HG03280 (cell line): ENCODE measurements at regions not wholly inside any gene's neighbourhood (a gene's known extent, or its start where the extent isn't known, plus 50 kb on each side); places are given as distances from the start of the nearest gene placed in this dataset.
"Not testable (repeated sequence)": the region's sequence is repeated elsewhere in the genome, so short reads cannot be mapped to it uniquely, and the experiment has no call there.

Experiments used
- ATAC-seq: cut with Tn5 transposase; IDR thresholded peaks from one replicate; pipeline ENCODE4 v1.9.1; 2021; ENCODE audit warnings: mild to moderate bottlenecking, moderate library complexity; ENCODE audit not compliant: unreplicated experiment

DNA sequence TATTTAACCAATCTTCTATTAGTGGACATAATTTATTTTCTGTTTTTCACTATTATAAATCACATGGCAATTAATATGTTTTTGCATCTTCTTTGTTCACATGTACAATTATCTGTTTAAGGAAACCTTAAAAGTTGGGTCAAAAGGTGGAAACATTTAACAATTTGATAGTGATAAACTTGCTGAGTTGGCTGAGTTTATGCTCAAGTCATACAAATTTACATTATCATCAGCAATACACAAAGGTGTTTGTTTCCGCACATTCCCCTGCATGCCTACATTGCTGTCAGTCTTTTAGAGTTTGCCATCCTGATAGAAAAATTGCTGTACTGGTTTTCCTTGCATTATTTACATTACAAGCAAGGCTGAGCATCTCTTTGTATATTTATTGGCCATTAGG, 139.5 kb downstream of the KCNRG start:
- no peak for ATAC-seq

- ATAC-seq: no peak
Measured at GRCh38 chr13:50156140-50156539, 140.9 kb downstream of the KCNRG start.

DNA sequence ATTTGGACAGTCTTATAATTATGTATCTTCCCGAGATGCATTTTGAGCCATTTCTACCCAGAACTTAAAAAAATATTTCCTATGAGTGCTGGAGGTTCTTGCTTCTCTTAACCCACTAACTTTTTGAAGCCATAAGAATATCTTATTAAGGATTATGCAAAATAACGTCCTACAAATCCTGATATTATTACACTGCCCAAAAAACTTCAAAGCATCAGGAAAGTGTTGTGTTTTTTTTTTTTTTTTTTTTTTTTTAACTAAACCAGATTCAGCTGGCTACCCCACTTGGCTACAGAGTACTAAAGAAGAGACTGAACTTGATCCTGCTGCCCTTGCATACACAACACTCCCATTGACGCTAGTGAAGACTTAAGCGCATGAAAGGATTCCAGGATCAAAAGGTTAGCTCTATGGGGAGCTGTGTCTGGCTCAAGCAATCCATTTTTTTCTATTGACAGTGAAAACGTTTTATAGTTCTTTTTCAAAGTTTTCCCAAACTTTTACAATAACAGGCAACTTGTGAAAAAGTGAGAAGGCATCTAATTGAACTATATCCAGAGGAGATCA, 141.4 kb downstream of the KCNRG start:
- ATAC-seq: no peak

DNA sequence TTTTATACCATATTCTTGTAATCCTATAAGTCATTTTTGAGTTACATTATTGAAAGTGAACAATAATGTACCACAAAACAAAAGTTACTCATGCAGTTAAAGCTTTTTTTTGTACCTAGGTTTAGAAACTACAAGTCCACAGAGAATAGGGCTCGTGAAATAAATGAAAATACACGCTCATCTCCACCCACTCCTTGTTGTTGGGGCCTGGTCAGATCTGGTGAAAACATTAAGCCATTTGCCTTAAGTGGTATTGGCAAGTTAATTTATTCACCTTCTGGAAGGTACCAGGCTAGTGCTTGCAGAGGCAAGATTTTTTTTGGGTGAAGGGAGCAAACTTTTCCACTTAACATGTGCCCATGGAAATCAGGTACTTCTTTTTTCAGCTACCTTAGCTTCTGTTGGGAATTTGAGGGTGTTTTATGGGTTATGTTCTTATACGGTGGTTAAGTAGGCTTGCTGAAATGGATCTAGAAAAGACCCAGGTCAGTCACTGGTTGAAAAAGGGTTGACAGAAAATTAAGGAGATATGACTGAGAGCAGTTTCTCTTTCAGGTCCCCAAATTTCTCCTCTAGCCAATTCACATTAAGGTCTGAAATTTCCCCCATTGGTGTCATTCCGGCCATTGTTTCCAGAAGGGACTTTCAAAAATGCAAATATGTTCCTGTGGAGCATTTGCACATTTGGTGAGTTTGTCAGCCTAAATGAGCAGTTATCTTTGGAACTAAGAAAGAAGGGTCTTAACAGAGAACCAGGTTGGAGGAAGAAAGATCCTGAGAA, 143.3 kb downstream of the KCNRG start:
- no peak for ATAC-seq

DNA sequence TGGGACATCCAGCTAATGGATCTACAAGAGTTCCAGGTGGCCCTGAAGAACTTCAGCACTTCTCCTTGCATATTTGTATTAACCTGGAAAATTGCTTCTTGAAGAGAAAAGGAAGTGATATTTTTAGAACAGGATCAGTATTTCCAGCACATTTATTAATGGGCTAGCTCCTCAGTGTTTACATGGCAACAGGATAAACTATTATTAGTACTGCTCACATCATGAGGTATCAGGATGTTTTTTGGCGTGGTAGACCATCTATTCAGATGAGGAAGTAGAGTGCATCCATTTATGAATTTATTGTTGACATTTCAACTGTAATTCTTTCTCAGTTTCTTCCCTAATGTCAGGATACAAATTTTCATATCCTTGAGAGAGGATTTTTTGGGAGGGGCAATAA, 144.4 kb downstream of the KCNRG start:
- no peak for ATAC-seq

DNA sequence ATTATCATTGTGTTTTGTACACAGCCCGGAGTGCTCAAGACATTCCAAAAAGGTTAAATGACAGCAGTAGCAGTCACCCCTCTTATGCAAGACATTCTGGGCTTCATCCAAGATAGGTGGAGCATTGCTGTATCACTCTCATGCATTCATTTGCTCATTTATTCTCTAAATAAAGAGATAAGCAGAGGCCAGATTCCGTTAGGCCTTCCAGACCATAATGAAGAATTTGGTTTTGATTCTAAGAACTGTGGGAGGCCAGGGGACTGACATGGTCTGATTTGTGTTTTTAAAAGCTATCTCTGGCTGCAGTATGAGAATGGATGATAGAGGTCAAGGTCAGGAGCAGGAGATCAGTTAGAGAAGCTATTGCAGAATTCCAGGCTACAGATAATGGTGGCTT, 145.8 kb downstream of the KCNRG start:
- no peak for ATAC-seq

DNA sequence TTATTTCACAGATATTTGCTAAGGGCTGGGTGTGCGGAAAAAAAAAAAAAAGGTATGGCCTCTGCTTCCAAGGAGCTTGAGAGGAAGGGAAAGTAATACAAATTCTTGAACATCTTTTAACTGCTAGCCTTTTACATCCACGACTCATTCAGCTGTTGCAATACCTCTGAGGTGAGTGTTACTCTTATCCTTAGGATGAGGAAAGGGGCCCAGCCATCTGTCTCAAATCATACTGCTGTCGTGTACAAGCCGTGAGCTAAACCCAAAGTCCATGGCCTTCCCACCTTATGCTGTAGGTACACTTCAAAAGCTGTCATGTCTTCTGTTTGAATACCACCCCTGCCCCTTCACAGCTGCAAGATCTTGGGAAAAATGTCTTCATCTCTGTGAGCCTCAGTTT, 146.8 kb downstream of the KCNRG start:
- ATAC-seq: no peak

- ATAC-seq: no peak
Measured at GRCh38 chr13:50162567-50162966, 147.3 kb downstream of the KCNRG start.

- ATAC-seq: no peak
Measured at GRCh38 chr13:50167224-50167947, 152.1 kb downstream of the KCNRG start.

DNA sequence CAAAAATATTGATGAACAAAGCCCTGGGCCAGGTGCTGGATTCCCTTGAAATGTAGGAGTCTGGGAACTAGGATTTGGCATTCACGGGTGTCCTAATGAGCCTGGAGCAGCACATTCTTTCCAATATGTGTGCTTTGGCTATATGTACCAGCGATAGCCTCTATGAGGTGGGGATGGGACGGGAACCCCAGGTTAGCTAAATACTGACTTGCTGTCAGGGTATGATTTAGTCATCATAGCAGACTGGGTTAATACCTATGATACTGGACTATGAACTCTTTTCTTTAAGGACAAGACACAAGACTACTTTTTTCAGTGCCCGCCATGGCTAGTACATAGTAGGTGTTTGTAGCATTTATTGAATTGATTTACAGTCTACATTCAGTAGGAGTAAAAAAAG, 152.7 kb downstream of the KCNRG start:
- no peak for ATAC-seq

DNA sequence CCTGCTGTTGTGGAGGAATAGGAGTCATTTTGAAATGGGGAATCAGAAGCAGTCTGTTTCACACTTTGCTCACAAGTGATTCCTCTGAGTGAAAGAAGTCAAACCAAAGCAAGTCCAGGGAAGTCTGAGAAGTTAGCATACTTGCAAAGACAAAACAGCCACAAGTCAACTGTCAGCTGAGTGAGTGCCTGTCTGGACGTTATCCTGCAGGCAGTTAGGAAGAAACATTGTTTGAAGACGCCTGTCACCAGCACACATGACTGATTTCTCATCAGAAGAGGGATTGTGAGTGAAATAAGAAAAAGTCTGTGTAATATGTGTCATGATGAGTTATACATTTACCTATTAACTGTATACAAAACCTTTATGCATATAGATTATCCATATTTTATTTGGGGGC, 153.5 kb downstream of the KCNRG start:
- ATAC-seq: no peak

GRCh38 chr13:50170447-50171037, 155.3 kb downstream of the KCNRG start:
- no peak for ATAC-seq

DNA sequence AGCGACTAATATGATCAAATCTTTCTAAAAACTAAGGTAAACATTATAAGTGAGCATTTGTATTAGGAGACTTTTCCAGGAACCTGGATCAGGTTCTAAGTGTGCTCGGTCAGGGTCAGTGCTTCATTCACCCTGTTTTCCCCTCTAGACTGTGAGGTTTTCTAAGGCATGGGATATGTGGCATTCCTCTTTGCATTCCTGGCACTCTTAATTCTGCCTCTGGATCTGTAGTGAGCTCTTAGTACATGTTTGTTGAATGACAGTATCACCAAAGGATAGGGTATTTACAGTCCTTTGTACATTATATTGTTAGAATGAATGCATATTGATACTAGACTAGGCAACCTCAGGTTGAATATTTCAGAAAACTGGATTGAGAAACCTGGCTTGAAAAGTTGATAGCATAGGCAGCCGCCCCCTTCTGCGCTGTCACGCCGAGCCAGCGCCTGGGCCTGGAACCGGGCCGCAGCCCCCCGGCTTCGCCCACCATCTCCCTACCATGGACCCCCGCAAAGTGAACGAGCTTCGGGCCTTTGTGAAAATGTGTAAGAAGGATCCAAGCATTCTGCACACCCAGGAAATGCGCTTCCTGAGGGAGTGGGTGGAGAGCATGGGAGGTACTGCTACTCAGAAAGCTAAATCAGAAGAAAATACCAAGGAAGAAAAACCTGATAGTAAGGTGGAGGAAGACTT, 156.5 kb downstream of the KCNRG start:
- no peak for ATAC-seq

DNA sequence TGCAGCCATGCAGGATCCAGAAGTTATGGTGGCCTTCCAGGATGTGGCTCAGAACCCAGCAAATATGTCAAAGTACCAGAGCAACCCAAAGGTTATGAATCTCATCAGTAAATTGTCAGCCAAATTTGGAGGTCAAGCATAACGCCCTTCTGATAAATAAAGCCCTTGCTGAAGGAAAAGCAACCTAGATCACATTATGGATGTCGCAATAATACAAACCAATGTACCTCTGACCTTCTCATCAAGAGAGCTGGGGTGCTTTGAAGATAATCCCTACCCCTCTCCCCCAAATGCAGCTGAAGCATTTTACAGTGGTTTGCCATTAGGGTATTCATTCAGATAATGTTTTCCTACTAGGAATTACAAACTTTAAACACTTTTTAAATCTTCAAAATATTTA, 157.8 kb downstream of the KCNRG start:
- ATAC-seq: not testable (repeated sequence)

DNA sequence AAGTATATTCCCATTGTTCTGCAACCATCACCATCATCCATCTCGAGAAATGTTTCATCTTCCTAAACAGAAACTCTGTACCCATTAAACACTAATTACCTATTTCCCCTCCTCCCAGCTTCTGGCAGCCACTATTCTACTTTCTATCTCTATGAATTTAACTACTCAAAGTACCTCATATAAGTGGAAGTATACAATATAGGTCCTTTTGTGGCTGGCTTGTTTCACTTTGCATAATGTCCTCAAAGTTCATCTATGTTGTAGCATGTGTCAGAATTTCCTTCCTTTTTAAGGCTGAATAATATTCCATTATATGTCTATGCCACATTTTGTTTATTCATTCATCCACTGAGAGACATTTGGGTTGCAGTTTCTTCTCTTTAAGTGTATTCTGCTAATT, 159.4 kb downstream of the KCNRG start:
- ATAC-seq: no peak

- no peak for ATAC-seq
Measured at GRCh38 chr13:50179977-50180376, 164.7 kb downstream of the KCNRG start.

DNA sequence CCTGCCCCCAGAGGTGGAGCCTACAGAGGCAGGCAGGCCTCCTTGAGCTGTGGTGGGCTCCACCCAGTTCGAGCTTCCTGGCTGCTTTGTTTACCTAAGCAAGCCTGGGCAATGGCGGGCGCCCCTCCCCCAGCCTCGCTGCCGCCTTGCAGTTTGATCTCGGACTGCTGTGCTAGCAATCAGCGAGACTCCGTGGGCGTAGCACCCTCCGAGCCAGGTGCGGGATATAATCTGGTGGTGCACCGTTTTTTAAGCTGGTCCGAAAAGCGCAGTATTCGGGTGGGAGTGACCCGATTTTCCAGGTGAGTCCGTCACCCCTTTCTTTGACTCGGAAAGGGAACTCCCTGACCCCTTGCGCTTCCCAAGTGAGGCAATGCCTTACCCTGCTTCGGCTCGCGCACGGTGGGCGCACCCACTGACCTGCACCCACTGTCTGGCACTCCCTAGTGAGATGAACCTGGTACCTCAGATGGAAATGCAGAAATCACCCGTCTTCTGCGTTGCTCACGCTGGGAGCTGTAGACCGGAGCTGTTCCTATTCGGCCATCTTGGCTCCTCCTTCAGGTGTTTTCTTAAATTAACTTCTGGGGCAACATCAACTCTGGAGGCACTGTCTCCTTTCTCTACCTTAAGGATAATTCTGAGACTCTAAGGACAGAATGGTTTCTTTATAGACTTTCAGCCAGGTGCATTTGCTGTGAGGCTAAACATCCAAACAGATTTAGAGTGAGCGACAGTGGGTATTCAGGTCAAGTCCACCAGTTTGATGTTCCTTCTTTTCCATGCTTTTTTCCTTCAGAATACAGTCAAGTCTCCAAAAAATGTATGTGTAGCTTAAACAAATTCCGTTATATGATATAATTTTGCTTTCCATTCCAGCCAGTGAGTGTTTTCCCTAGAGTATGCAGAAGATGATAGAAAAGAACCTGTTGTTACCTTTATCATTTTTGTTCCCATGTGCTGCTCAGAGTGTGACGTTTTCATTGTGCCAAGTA, 170.8 kb downstream of the KCNRG start:
- not testable (repeated sequence) for ATAC-seq

GRCh38 chr13:50187352-50188029, 172.2 kb downstream of the KCNRG start:
- no peak for ATAC-seq

GRCh38 chr13:50188696-50189095, 173.5 kb downstream of the KCNRG start:
- no peak for ATAC-seq
